Left lung (tissue), 4 donors: ENCODE measurements at regions not wholly inside any gene's neighbourhood (a gene's known extent, or its start where the extent isn't known, plus 50 kb on each side); places are given as distances from the start of the nearest gene placed in this dataset.
"Not testable (repeated sequence)": the region's sequence is repeated elsewhere in the genome, so short reads cannot be mapped to it uniquely, and the experiment has no call there.

ENCODE experiments used
- ATAC-seq: fragments of 200-7000 bp; cut with Tn5 transposase; one replicate; pipeline ENCODE4 v1.9.1; 2020; ENCODE audit warnings: moderate library complexity
- DNase-seq, 4 donors: peaks; one replicate each; pipeline ENCODE4 v3.0.0-alpha.2; 2013 to 2020
- H3K27ac ChIP-seq, 2 donors: fragments of 200-600 bp; sonication (generic) in 1 of 2; one replicate each; pipeline versions ENCODE4 v1.5.0 to v1.8.0; 2020 to 2021
- H3K27me3 ChIP-seq, 2 donors: fragments of 200-600 bp; sonication (generic) in 1 of 2; one replicate each; pipeline versions ENCODE4 v1.5.0 to v1.8.0; 2020 to 2021
- H3K36me3 ChIP-seq, 2 donors: fragments of 200-600 bp; sonication (generic) in 1 of 2; one replicate each; pipeline versions ENCODE4 v1.5.0 to v1.8.0; 2020 to 2021
- H3K4me1 ChIP-seq, 2 donors: fragments of 200-600 bp; one replicate each; pipeline ENCODE4 v1.8.0; 2021
- H3K4me3 ChIP-seq, 2 donors: fragments of 200-600 bp; sonication (generic) in 1 of 2; one replicate each; pipeline versions ENCODE4 v1.5.0 to v1.8.0; 2020 to 2021; ENCODE audit warnings: mild to moderate bottlenecking in 1 of 2
- H3K9me3 ChIP-seq, 2 donors: fragments of 200-600 bp; sonication (generic) in 1 of 2; one replicate each; pipeline versions ENCODE4 v1.5.0 to v1.8.0; 2020 to 2021
- intact Hi-C, 2 donors: fragments of 100-400 bp; cut with DNase I; formaldehyde crosslinking; loops; one replicate each; pipeline versions ENCODE4 v1.11.2 to v1.14.2; 2022
- TF ChIP-seq, protein P1 (sequence below), 2 donors: fragments of 200-600 bp; sonication (generic) in 1 of 2; IDR thresholded peaks; one replicate each; pipeline versions ENCODE4 v1.5.0 to v1.8.0; 2021; ENCODE audit warnings: antibody characterized with exemption in 2 of 2
- donor health status: DM: no; HTN: yes; CAD: no.
- donor health status: DM: no; HTN: no; CAD: no.

DNA sequence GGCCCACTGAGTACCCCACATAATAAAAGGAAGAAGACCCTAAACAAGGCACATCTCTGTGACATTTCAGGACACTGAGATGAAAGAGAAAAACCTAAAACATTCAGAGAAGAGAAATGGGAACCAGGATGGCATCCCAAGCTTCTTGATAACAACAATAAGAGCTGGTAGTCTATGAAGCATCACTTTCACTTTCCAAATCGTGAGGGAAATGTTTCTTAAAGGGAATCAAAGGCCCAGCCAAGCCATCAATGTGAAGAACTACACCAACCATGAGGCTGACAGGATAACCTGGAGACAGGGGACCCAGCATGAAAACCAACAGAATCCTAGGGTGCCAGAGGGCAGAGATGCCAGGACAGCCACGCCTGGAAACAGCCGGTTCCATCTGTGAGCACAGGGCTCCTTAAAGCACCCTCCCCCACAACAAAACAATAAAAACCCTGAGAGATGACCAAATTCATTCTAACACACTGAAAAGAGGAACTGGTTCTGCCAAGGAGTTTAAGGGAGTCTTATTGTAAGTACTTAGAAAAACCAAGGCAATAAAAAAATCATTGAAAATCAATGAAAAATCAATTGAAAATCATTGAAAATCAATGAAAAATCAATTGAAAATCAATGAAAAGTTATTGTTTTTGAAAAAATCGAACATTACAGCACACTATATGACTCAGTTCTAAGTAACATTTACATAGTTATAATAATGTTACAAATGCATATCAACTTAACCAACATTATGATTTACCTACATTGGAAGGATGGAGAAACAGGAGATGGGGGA lies 141.5 kb upstream of the ERG start:
- TF ChIP-seq, protein P1, sequence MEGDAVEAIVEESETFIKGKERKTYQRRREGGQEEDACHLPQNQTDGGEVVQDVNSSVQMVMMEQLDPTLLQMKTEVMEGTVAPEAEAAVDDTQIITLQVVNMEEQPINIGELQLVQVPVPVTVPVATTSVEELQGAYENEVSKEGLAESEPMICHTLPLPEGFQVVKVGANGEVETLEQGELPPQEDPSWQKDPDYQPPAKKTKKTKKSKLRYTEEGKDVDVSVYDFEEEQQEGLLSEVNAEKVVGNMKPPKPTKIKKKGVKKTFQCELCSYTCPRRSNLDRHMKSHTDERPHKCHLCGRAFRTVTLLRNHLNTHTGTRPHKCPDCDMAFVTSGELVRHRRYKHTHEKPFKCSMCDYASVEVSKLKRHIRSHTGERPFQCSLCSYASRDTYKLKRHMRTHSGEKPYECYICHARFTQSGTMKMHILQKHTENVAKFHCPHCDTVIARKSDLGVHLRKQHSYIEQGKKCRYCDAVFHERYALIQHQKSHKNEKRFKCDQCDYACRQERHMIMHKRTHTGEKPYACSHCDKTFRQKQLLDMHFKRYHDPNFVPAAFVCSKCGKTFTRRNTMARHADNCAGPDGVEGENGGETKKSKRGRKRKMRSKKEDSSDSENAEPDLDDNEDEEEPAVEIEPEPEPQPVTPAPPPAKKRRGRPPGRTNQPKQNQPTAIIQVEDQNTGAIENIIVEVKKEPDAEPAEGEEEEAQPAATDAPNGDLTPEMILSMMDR (IDR thresholded peaks at IDR 0.05): no peak
- DNase-seq (no peak), ATAC-seq (no peak)
- H3K4me1 ChIP-seq: peaks cover 0 to 3% of the 10 kb centered on the region in 2 donors
- H3K27me3 ChIP-seq: no peaks in the 10 kb centered on the region
- H3K4me3 ChIP-seq: no peak overlapping the region
- no peak overlapping the region for H3K27ac ChIP-seq
- no peaks in the 10 kb centered on the region for H3K36me3 ChIP-seq
- intact Hi-C loops: no loop called here
- H3K9me3 ChIP-seq: peaks cover 0 to 7% of the 10 kb centered on the region in 2 donors

DNA sequence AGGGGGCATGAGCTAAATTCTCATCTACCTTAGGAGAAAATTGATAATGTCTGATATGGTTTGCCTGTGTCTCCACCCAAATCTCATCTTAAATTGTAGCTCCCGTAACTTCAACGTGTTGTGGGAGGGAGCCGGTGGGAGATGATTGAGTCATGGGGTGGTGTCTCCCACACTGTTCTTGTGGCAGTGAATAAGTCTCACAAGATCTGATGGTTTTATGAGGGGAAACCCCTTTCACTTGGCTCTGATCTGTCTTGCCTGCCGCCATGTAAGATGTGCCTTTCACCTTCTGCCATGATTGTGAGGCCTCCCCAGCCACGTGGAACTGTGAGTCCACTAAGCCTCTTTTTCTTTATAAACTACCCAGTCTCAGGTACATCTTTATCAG lies 142.1 kb upstream of the ERG start:
- H3K36me3 ChIP-seq, H3K9me3 ChIP-seq, H3K4me3 ChIP-seq, intact Hi-C loops, H3K4me1 ChIP-seq, ATAC-seq, DNase-seq, H3K27me3 ChIP-seq, H3K27ac ChIP-seq: not testable (repeated sequence)

DNA sequence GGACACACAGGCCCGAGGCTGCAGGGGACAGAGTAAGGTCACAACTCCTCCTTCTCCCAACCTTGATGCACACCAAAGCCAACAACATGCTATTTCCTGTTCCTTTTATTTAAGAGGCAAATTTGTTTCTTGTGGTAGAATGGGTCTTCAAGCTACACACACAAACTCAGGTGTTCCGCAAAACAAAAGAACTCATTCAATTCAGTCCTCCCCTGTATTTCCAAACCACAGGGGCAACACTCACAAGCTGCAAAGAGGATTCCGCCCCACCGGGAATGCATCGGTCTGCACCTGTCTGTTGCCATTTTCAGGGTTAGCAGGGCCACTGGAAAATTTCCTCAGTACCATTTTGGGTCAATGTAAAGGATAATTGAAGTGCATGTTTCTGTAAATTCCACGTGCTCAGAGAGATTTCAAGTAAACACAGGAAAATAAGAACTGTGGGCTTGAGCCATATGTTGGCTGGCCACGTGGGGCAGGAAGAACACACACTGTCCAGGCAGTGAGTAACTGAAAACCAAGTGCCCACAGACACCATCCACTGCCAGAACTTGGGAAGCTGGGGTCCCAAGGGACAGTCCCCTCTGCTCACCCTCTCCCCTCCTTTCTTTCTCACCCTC lies 145.2 kb upstream of the ERG start:
- no peak overlapping the region for H3K4me3 ChIP-seq
- H3K4me1 ChIP-seq: peaks cover 0 to 3% of the 10 kb centered on the region in 2 donors
- H3K27me3 ChIP-seq: peaks cover 0 to 4% of the 10 kb centered on the region in 2 donors
- no peaks in the 10 kb centered on the region for H3K36me3 ChIP-seq
- intact Hi-C loops: no loop called here
- DNase-seq: no peak
- no peak for ATAC-seq
- TF ChIP-seq, protein P1 (IDR thresholded peaks at IDR 0.05): no peak
- H3K27ac ChIP-seq: no peak overlapping the region
- H3K9me3 ChIP-seq: no peaks in the 10 kb centered on the region

DNA sequence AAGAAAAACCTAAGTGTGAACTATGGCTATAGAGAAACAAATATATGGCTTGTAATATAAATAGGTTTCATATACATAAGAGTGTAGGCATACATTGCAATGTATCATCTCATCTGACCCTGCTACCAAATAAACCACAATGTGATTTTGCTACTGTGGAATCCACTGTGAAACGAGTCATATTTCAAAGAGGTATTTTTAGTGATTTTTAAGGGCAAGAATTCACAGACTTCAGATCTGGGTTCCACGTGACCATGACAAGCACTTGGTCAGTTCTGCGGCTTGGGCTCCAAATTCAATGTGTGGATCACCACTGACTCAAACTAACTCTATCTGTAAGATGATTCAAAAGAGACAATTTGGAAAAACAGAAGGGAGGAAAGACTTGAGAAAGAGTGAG lies 147.0 kb upstream of the ERG start:
- TF ChIP-seq, protein P1 (IDR thresholded peaks at IDR 0.05): no peak
- H3K4me1 ChIP-seq: no peaks in the 10 kb centered on the region
- no peak overlapping the region for H3K4me3 ChIP-seq
- peaks cover 0 to 12% of the 10 kb centered on the region in 2 donors for H3K27me3 ChIP-seq
- DNase-seq: no peak
- intact Hi-C loops: no loop called here
- H3K27ac ChIP-seq: no peak overlapping the region
- no peaks in the 10 kb centered on the region for H3K9me3 ChIP-seq
- no peak for ATAC-seq
- no peaks in the 10 kb centered on the region for H3K36me3 ChIP-seq

DNA sequence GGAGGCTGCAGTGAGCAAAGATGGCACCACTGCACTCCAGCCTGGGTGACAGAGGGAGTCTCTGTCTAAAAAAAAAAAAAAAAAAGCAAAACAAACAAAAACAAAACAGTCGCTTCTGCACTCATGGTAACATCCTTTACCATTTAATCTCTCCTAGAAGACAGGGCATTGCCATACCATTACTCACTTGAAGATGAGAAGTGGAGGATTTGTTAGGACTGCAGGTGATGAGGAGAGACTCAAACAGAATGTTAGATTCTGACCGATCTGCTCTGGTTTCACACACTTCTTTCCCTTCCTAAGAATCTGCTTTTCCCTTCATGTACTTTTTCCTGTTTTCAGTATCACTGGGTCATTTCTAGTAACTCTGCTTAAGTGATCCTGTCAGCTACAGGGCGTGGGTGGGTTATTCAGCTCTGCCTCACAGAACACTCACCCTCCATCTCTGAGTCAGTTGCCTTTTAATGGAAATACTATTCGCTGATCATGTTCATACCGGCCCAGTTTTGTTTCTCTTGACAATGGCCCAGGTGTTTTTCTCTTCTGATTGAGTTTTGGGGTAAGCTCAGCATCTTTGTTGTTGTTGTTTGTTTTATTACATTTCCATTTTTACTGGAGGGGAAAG lies 148.0 kb upstream of the ERG start:
- intact Hi-C loops: no loop called here

More for the DNA sequence above, 148.0 kb upstream of the ERG start:
- Histone ChIP-seq H3K27ac (no peak overlapping the region), H3K36me3 (no peaks in the 10 kb centered on the region), H3K4me3 (no peak overlapping the region), H3K4me1 (no peaks in the 10 kb centered on the region), H3K9me3 (no peaks in the 10 kb centered on the region), H3K27me3 (peaks cover 0 to 12% of the 10 kb centered on the region in 2 donors)
- ATAC-seq: no peak
- TF ChIP-seq, protein P1 (IDR thresholded peaks at IDR 0.05): no peak
- DNase-seq: no peak
